AG04450 (cell line): ENCODE measurements at regions not wholly inside any gene's neighbourhood (a gene's known extent, or its start where the extent isn't known, plus 50 kb on each side); places are given as distances from the start of the nearest gene placed in this dataset.

Experiments used
- CTCF ChIA-PET: fragments of 300-600, 350-600 bp; formaldehyde crosslinking; extraction: SDS; loops from one replicate; lab custom pipeline; 2022; ENCODE audit warnings: antibody characterized with exemption, inconsistent platforms; lab: Charles Lee
- POLR2A ChIA-PET: fragments of 350-600 bp; formaldehyde crosslinking; extraction: SDS; loops from one replicate; lab custom pipeline; 2021; ENCODE audit warnings: antibody characterized with exemption, inconsistent platforms; lab: Yijun Ruan, JAX
- DNase-seq: peaks from one replicate; pipeline ENCODE4 v3.0.0-alpha.2; 2011; ENCODE audit warnings: low read depth, low spot score
- H3K27ac ChIP-seq: one replicate; pipeline ENCODE4 v1.5.1; 2012; ENCODE audit warnings: low read depth, low read length, control low read depth
- H3K27me3 ChIP-seq: one replicate; pipeline ENCODE4 v1.6.0; 2012; ENCODE audit warnings: low read length; ENCODE audit not compliant: control insufficient read depth, insufficient read depth
- H3K4me3 ChIP-seq: 2 replicates; pipeline ENCODE4 v1.5.1; 2011; ENCODE audit warnings: mild to moderate bottlenecking, low read depth, low read length, control low read depth
- H3K9me3 ChIP-seq: 2 replicates; pipeline ENCODE4 v1.5.1; 2012; ENCODE audit warnings: low read length; ENCODE audit not compliant: control insufficient read depth, insufficient read depth
- TF ChIP-seq, protein P1 (sequence below): IDR thresholded peaks from 2 replicates; pipeline ENCODE4 v1.5.1; 2011; ENCODE audit warnings: low read depth, low read length, control low read depth, inconsistent platforms

DNA sequence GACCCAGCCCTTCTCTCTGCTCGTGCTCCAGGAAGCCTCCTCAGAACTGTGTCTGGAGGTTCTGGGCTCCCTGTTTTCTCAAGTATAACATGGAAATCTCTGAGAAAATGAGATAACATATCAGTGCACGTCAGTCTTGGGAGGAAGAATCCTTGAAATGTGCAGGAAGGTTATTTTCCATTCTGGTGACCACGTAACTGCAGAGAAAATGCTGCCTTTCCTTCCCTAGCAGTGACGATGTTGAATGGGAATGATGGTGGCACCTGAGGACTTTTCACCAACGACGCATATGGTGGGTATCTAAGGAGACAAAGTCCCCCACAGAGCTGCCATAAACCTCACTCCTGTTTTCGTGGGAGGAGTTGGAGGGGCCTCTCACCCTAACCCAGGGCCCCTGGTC, 272.1 kb upstream of the SIX2 start:
- no peaks in the 10 kb centered on the region for H3K9me3 ChIP-seq
- no peak for DNase-seq
- peaks cover 6% of the 10 kb centered on the region for H3K27me3 ChIP-seq
- no peak overlapping the region for H3K27ac ChIP-seq
- no peak overlapping the region for H3K4me3 ChIP-seq
- POLR2A ChIA-PET = no interaction called here
- CTCF ChIA-PET = no interaction called here
- TF ChIP-seq, protein P1, sequence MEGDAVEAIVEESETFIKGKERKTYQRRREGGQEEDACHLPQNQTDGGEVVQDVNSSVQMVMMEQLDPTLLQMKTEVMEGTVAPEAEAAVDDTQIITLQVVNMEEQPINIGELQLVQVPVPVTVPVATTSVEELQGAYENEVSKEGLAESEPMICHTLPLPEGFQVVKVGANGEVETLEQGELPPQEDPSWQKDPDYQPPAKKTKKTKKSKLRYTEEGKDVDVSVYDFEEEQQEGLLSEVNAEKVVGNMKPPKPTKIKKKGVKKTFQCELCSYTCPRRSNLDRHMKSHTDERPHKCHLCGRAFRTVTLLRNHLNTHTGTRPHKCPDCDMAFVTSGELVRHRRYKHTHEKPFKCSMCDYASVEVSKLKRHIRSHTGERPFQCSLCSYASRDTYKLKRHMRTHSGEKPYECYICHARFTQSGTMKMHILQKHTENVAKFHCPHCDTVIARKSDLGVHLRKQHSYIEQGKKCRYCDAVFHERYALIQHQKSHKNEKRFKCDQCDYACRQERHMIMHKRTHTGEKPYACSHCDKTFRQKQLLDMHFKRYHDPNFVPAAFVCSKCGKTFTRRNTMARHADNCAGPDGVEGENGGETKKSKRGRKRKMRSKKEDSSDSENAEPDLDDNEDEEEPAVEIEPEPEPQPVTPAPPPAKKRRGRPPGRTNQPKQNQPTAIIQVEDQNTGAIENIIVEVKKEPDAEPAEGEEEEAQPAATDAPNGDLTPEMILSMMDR = no peak

DNA sequence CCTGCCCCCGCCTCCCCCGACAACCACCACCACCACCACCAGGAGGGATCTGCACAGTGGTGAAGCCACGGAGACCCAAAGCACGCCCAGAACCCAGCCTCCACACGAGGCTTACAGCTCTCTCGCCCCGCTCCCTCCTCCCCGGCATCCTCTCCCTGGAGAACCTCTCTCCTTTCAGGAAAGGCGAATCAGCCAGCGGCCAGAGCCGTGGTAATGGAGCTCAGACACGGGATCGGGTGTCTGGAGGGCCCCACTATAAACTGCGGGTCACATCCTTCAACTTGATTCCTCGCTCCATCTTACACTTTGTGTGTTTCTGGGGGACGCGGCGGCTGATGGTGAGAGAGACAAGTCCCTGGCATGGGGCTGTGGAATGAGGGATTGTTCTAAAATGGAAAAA, 271.5 kb upstream of the SIX2 start:
- no peak overlapping the region for H3K4me3 ChIP-seq
- H3K9me3 ChIP-seq = no peaks in the 10 kb centered on the region
- POLR2A ChIA-PET = no interaction called here
- TF ChIP-seq, protein P1 = no peak
- H3K27me3 ChIP-seq = peaks cover 3% of the 10 kb centered on the region
- CTCF ChIA-PET = no interaction called here
- no peak overlapping the region for H3K27ac ChIP-seq
- DNase-seq = no peak

DNA sequence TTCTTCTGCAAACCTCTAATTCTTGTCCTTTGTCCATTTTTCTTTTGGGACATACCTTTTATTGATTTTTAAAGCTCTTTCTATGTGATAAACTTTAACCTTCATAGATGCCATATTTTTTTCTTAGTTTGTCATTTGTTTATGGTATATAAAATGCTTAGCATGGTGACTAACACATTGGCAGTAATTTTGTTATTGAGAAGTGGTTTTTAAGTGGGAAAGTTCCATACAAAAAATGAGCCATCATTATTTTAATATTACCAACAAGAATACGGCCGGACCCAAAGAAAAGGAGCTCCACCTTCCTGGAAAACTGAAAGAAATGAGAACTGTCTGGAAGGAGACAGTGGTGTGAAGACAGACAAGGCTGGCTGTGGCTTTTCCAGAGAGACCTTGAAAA, 270.1 kb upstream of the SIX2 start:
- H3K9me3 ChIP-seq = no peaks in the 10 kb centered on the region
- TF ChIP-seq, protein P1 = no peak
- no peak overlapping the region for H3K27ac ChIP-seq
- POLR2A ChIA-PET = interaction anchor here (0.6 kb wide), 1 partner anchor 254 kb away, joined by 4 read pairs; no protein-coding TSS in a partner anchor
- H3K4me3 ChIP-seq = no peak overlapping the region
- H3K27me3 ChIP-seq = peaks cover 3% of the 10 kb centered on the region
- CTCF ChIA-PET = interaction anchor here (0.7 kb wide), 1 partner anchor 457 kb away, joined by 3 read pairs; no protein-coding TSS in a partner anchor
- DNase-seq = no peak

DNA sequence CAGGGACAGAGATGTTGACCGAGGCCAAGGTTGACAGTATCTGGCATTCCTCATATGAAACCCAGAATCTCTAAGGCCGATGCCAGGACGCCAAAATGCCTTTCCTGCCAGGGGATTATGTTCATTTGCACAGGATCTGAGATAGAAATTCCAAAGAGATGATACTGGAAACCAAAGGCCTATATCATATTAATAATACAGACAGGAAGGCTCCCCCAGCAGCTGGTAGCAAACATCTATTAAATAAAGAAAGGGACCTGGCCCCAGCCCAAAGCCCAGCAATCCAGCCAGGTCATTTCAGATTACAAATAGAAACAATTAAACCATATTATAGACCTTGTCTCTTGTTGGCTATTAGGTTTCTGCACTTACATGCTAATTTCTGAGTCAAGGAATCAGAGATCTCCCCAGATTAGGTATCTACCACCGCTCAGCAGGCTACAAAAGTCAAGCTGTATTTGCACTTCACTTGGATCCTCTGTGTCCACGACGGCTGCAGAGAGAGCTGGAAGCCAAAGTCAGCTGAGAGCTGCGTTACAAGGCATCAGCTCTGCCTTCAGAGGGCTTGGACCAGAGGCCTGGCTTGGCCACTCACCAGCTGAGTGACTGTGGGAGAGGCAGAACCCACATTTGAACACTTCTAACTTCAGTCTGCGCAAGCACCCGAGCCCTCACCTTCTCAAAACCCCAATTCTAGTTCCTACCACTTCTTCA, 269.3 kb upstream of the SIX2 start:
- ChIA-PET POLR2A (interaction anchor here (0.6 kb wide), 1 partner anchor 253 kb away, joined by 4 read pairs; no protein-coding TSS in a partner anchor), CTCF (interaction anchor here (0.7 to 1.0 kb wide), 2 partner anchors 22 to 458 kb away, joined by 3 read pairs; no protein-coding TSS in a partner anchor)
- Histone ChIP-seq H3K9me3 (no peaks in the 10 kb centered on the region), H3K27me3 (peaks cover 4% of the 10 kb centered on the region), H3K27ac (no peak overlapping the region), H3K4me3 (no peak overlapping the region)
- TF ChIP-seq, protein P1 = no peak
- no peak for DNase-seq

DNA sequence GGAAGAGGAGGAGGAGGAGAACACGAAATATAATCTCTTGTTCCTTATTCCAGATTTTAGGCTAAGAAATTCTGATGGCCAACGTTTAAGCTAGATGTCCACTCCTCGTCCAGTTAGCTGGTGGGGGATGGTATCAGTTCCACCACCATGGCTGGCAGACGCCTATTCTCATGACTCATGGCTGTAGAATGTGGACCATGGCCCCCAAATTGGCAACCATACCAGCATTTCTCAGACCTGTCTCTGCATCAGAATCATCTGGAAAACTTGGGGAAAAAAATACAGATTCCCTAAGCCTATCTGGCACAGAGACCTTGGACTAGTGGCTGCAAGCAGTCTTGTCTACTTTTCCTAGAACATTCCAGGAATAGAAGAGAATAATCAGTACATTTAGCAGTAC, 267.7 kb upstream of the SIX2 start:
- Histone ChIP-seq H3K9me3 (no peaks in the 10 kb centered on the region), H3K27ac (no peak overlapping the region), H3K27me3 (peaks cover 12% of the 10 kb centered on the region), H3K4me3 (no peak overlapping the region)
- ChIA-PET CTCF (interaction anchor here (1.2 kb wide), 1 partner anchor 296 kb away, joined by 4 read pairs; no protein-coding TSS in a partner anchor), POLR2A (no interaction called here)
- TF ChIP-seq, protein P1 = no peak
- no peak for DNase-seq
